ENCODE measurements at regions not wholly inside any gene's neighbourhood (a gene's known extent, or its start where the extent isn't known, plus 50 kb on each side); places are given as distances from the start of the nearest gene placed in this dataset.
"Not testable (repeated sequence)": the region's sequence is repeated elsewhere in the genome, so short reads cannot be mapped to it uniquely, and the experiment has no call there.

- TF ChIP-seq CTCF (IDR thresholded peaks at IDR 0.05; ENCODE audit: unreplicated experiment) = no peak
- CTCF ChIA-PET = interaction anchor here (0.5 kb wide), 1 partner anchor 90 kb away, joined by 3 read pairs; no protein-coding TSS in a partner anchor
- intact Hi-C loops (cut with micrococcal nuclease; ENCODE audit: unreplicated experiment) = loop anchor here (2.0 to 5.0 kb wide), 2 partner anchors 22 to 105 kb away; no protein-coding TSS in a partner anchor
- H3K27me3 Mint-ChIP-seq (ENCODE audit: unreplicated experiment) = no peaks in the 10 kb centered on the region
- no peak overlapping the region for H3K27ac Mint-ChIP-seq (ENCODE audit: unreplicated experiment)
- H3K4me3 Mint-ChIP-seq (ENCODE audit: low read depth, unreplicated experiment) = no peak overlapping the region
- no TSS peak for BruUV-seq (replicated peaks)
- H3K9me3 Mint-ChIP-seq (ENCODE audit: low read depth, unreplicated experiment) = no peaks in the 10 kb centered on the region
- DNase-seq = no peak
- no peaks in the 10 kb centered on the region for H3K4me1 Mint-ChIP-seq (ENCODE audit: low read depth, unreplicated experiment)
- H3K36me3 Mint-ChIP-seq (ENCODE audit: insufficient read depth, unreplicated experiment) = no peaks in the 10 kb centered on the region
Observed at GRCh38 chr2:185402474-185402873, 336.1 kb upstream of the FSIP2 start.

DNA sequence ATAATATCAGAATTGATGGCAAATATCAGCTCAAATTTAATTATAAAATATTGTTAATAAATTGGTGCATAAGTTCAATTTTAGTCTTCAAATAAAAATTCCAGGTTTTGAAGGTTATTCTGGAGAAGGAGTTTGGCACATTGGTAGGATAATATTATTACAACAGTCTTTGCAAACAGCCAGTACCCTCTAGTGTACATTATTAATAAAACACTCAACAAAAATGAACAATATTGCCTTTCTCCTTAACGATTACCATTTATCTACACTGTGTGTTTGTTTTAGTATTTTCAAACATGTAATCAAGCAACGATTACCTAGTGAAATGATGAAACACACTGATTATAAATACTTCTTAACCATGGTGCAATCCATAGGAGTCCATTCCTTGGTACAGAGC lies 334.0 kb upstream of the FSIP2 start:
- no TSS peak for BruUV-seq (replicated peaks)
- TF ChIP-seq CTCF (IDR thresholded peaks at IDR 0.05; ENCODE audit: unreplicated experiment) = no peak
- intact Hi-C loops (cut with micrococcal nuclease; ENCODE audit: unreplicated experiment) = loop anchor here (5.0 kb wide), 1 partner anchor 107 kb away; no protein-coding TSS in a partner anchor
- Mint-ChIP-seq H3K9me3 (ENCODE audit: low read depth, unreplicated experiment) (no peaks in the 10 kb centered on the region), H3K36me3 (ENCODE audit: insufficient read depth, unreplicated experiment) (no peaks in the 10 kb centered on the region), H3K4me3 (ENCODE audit: low read depth, unreplicated experiment) (no peak overlapping the region), H3K4me1 (ENCODE audit: low read depth, unreplicated experiment) (no peaks in the 10 kb centered on the region), H3K27ac (ENCODE audit: unreplicated experiment) (no peak overlapping the region), H3K27me3 (ENCODE audit: unreplicated experiment) (no peaks in the 10 kb centered on the region)
- CTCF ChIA-PET = no interaction called here
- no peak for DNase-seq

- peaks cover 3% of the 10 kb centered on the region for H3K9me3 Mint-ChIP-seq (ENCODE audit: low read depth, unreplicated experiment)
- H3K4me1 Mint-ChIP-seq (ENCODE audit: low read depth, unreplicated experiment) = no peaks in the 10 kb centered on the region
- no peak overlapping the region for H3K27ac Mint-ChIP-seq (ENCODE audit: unreplicated experiment)
- H3K4me3 Mint-ChIP-seq (ENCODE audit: low read depth, unreplicated experiment) = no peak overlapping the region
- no peak for TF ChIP-seq CTCF (IDR thresholded peaks at IDR 0.05; ENCODE audit: unreplicated experiment)
- CTCF ChIA-PET = no interaction called here
- H3K27me3 Mint-ChIP-seq (ENCODE audit: unreplicated experiment) = no peaks in the 10 kb centered on the region
- no peak for DNase-seq
- no TSS peak for BruUV-seq (replicated peaks)
- intact Hi-C loops (cut with micrococcal nuclease; ENCODE audit: unreplicated experiment) = no loop called here
- no peaks in the 10 kb centered on the region for H3K36me3 Mint-ChIP-seq (ENCODE audit: insufficient read depth, unreplicated experiment)
Observed at GRCh38 chr2:185417111-185417510, 321.5 kb upstream of the FSIP2 start.

DNA sequence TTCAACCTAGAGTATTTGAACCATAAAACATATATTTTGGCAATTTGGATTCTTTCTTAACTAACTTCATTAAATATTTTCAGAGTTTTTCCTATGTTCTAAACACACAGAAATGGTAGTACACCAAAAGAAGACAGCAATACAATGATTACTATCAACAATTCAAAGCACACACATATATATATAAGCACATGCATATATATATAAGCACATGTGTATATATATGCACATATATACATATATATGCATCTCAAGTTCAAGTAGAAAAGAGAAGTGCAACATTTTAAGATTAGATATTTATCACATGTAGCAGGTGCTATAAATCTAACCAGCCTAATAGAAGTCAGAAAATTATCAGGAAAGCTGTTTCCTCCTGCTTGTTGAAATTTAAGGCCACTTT lies 320.9 kb upstream of the FSIP2 start:
- CTCF ChIA-PET = no interaction called here
- intact Hi-C loops (cut with micrococcal nuclease; ENCODE audit: unreplicated experiment) = no loop called here
- TF ChIP-seq CTCF (IDR thresholded peaks at IDR 0.05; ENCODE audit: unreplicated experiment) = no peak
- DNase-seq = no peak
- no TSS peak for BruUV-seq (replicated peaks)
- H3K4me1 Mint-ChIP-seq (ENCODE audit: low read depth, unreplicated experiment) = no peaks in the 10 kb centered on the region
- H3K9me3 Mint-ChIP-seq (ENCODE audit: low read depth, unreplicated experiment) = peaks cover 3% of the 10 kb centered on the region
- H3K27me3 Mint-ChIP-seq (ENCODE audit: unreplicated experiment) = no peaks in the 10 kb centered on the region
- no peaks in the 10 kb centered on the region for H3K36me3 Mint-ChIP-seq (ENCODE audit: insufficient read depth, unreplicated experiment)
- no peak overlapping the region for H3K27ac Mint-ChIP-seq (ENCODE audit: unreplicated experiment)
- no peak overlapping the region for H3K4me3 Mint-ChIP-seq (ENCODE audit: low read depth, unreplicated experiment)

DNA sequence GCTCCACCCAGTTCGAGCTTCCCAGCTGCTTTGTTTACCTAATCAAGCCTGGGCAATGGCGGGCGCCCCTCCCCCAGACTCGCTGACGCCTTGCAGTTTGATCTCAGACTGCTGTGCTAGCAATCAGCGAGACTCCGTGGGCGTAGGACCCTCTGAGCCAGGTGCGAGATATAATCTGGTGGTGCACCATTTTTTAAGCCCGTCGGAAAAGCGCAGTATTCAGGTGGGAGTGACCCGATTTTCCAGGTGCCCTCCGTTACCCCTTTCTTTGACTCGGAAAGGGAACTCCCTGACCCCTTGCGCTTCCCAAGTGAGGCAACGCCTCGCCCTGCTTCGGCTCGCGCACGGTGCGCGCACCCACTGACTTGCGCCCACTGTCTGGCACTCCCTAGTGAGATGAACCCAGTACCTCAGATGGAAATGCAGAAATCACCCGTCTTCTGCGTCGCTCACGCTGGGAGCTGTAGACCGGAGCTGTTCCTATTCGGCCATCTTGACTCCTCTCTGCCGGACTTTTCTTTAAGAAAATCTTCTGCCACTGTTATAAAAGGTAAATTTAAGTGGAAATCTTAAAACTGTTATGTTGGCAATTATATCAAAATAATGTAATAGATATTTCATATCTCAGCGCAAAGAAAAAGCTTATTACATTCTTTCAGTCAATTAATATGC lies 313.5 kb upstream of the FSIP2 start:
- H3K27ac Mint-ChIP-seq (ENCODE audit: unreplicated experiment); H3K27me3 Mint-ChIP-seq (ENCODE audit: unreplicated experiment); DNase-seq; CTCF ChIA-PET; H3K4me1 Mint-ChIP-seq (ENCODE audit: low read depth, unreplicated experiment); H3K4me3 Mint-ChIP-seq (ENCODE audit: low read depth, unreplicated experiment); H3K9me3 Mint-ChIP-seq (ENCODE audit: low read depth, unreplicated experiment); H3K36me3 Mint-ChIP-seq (ENCODE audit: insufficient read depth, unreplicated experiment); BruUV-seq (replicated peaks): not testable (repeated sequence)
- intact Hi-C loops (cut with micrococcal nuclease; ENCODE audit: unreplicated experiment) = loop anchor here (2.0 kb wide), 1 partner anchor 22 kb away; no protein-coding TSS in a partner anchor
